Brain microvascular endothelial cell (primary cell): ENCODE measurements at regions not wholly inside any gene's neighbourhood (a gene's known extent, or its start where the extent isn't known, plus 50 kb on each side); places are given as distances from the start of the nearest gene placed in this dataset.
"Not testable (repeated sequence)": the region's sequence is repeated elsewhere in the genome, so short reads cannot be mapped to it uniquely, and the experiment has no call there.

Source experiments
- DNase-seq: peaks from one replicate; pipeline ENCODE4 v3.0.0-alpha.2; 2020
- H3K27ac ChIP-seq: fragments of 250-450 bp; sonication (Bioruptor Pico); 2 replicates; pipeline ENCODE4 v1.5.1; 2020; ENCODE audit warnings: mild to moderate bottlenecking, moderate library complexity
- H3K27me3 ChIP-seq: fragments of 250-450 bp; sonication (Bioruptor Pico); replicated peaks from 2 replicates; pipeline ENCODE4 v1.5.1; 2020; ENCODE audit warnings: mild to moderate bottlenecking
- H3K36me3 ChIP-seq: fragments of 250-450 bp; sonication (Bioruptor Pico); replicated peaks from 2 replicates; pipeline ENCODE4 v1.5.1; 2020; ENCODE audit warnings: mild to moderate bottlenecking
- H3K4me3 ChIP-seq: 2 replicates; pipeline ENCODE4 v1.5.1; 2011; ENCODE audit warnings: low read depth, mild to moderate bottlenecking, control low read depth, low read length, moderate library complexity
- CTCF ChIP-seq: IDR thresholded peaks from 2 replicates; pipeline ENCODE4 v1.5.1; 2011; ENCODE audit warnings: low read depth, mild to moderate bottlenecking, moderate library complexity, low read length, control low read depth, inconsistent platforms; ENCODE audit errors: missing control alignments
- in situ Hi-C: cut with HindIII; loops from 2 replicates; pipeline ENCODE4 v1.10.0; 2017; ENCODE audit warnings: low sequenced_read_pairs, low pct_ligation_motif_present

DNA sequence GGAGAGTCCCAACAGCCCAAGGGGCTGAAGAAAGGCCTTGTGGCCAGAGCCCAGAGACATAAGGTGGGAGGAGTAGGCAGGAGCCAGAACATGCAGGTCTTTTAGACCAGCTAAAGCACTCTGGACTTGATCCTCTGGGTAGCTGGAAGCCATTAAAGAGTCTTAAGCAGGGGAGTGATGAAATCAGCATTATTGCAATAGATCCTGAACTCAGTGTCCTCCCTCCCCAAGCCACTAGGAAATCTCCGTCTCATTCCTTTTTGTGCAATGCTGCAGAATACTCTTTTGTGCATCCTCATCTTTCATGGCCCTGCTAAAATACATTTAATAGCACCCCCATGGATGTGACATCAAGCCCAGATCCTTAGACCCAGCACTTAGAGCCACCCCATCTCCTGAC lies 58.6 kb upstream of the ZCCHC2 start:
- H3K27ac ChIP-seq, result no peak overlapping the region
- in situ Hi-C loops, result no loop called here
- no peak for DNase-seq
- H3K27me3 ChIP-seq, result no peaks in the 10 kb centered on the region
- H3K36me3 ChIP-seq, result no peaks in the 10 kb centered on the region
- H3K4me3 ChIP-seq, result no peak overlapping the region
- TF ChIP-seq CTCF, result no peak

- H3K27me3 ChIP-seq, in situ Hi-C loops, H3K27ac ChIP-seq, H3K36me3 ChIP-seq, DNase-seq, H3K4me3 ChIP-seq: not testable (repeated sequence)
Measured at GRCh38 chr18:62469131-62469530, 53.7 kb upstream of the ZCCHC2 start.
